Nephron progenitor cell (in vitro differentiated cells): ENCODE measurements at regions not wholly inside any gene's neighbourhood (a gene's known extent, or its start where the extent isn't known, plus 50 kb on each side); places are given as distances from the start of the nearest gene placed in this dataset.

ENCODE experiments used
- DNase-seq: peaks from one replicate; pipeline ENCODE4 v3.0.0; 2021
- H3K27ac Mint-ChIP-seq: 2 replicates; pipeline ENCODE4 v1.8.0; 2021; ENCODE audit warnings: mild to moderate bottlenecking, moderate library complexity, mixed read lengths
- H3K27me3 Mint-ChIP-seq: 2 replicates; pipeline ENCODE4 v1.8.0; 2021; ENCODE audit warnings: mild to moderate bottlenecking, low read depth, mixed read lengths; ENCODE audit not compliant: poor library complexity
- H3K36me3 Mint-ChIP-seq: 2 replicates; pipeline ENCODE4 v1.8.0; 2021; ENCODE audit warnings: low read depth, mixed read lengths
- H3K4me1 Mint-ChIP-seq: 2 replicates; pipeline ENCODE4 v1.8.0; 2021; ENCODE audit warnings: mixed read lengths
- H3K4me3 Mint-ChIP-seq: 2 replicates; pipeline ENCODE4 v1.8.0; 2021; ENCODE audit warnings: mild to moderate bottlenecking, moderate library complexity, mixed read lengths
- H3K9me3 Mint-ChIP-seq: 2 replicates; pipeline ENCODE4 v1.8.0; 2021; ENCODE audit warnings: mild to moderate bottlenecking, moderate library complexity, mixed read lengths
- CTCF ChIP-seq: fragments of 200-600 bp; sonication (generic); IDR thresholded peaks from 2 replicates; pipeline ENCODE4 v1.5.0; 2021; ENCODE audit warnings: antibody characterized with exemption

- no peak for TF ChIP-seq CTCF
Measured at GRCh38 chr2:59176737-59177136, 935.6 kb upstream of the FANCL start.

GRCh38 chr2:59174536-59175243, 933.6 kb upstream of the FANCL start:
- no peak for TF ChIP-seq CTCF
- peaks cover 3% of the 10 kb centered on the region for H3K27me3 Mint-ChIP-seq
- DNase-seq: no peak
- H3K4me1 Mint-ChIP-seq: peaks cover 17% of the 10 kb centered on the region
- no peaks in the 10 kb centered on the region for H3K9me3 Mint-ChIP-seq
- H3K36me3 Mint-ChIP-seq: no peaks in the 10 kb centered on the region
- no peak overlapping the region for H3K27ac Mint-ChIP-seq
- H3K4me3 Mint-ChIP-seq: no peak overlapping the region

More at GRCh38 chr2:59176737-59177136, 935.6 kb upstream of the FANCL start:
- DNase-seq: no peak
- H3K36me3 Mint-ChIP-seq: no peaks in the 10 kb centered on the region
- H3K4me3 Mint-ChIP-seq: no peak overlapping the region
- H3K27me3 Mint-ChIP-seq: peaks cover 6% of the 10 kb centered on the region
- H3K4me1 Mint-ChIP-seq: peaks cover 17% of the 10 kb centered on the region
- no peaks in the 10 kb centered on the region for H3K9me3 Mint-ChIP-seq
- H3K27ac Mint-ChIP-seq: no peak overlapping the region

GRCh38 chr2:59173325-59173724, 932.2 kb upstream of the FANCL start:
- TF ChIP-seq CTCF: no peak
- peaks cover 17% of the 10 kb centered on the region for H3K4me1 Mint-ChIP-seq
- H3K27ac Mint-ChIP-seq: no peak overlapping the region
- no peaks in the 10 kb centered on the region for H3K36me3 Mint-ChIP-seq
- DNase-seq: no peak
- peaks cover 3% of the 10 kb centered on the region for H3K27me3 Mint-ChIP-seq
- no peaks in the 10 kb centered on the region for H3K9me3 Mint-ChIP-seq
- no peak overlapping the region for H3K4me3 Mint-ChIP-seq

GRCh38 chr2:59171019-59171418, 929.9 kb upstream of the FANCL start:
- no peak overlapping the region for H3K4me3 Mint-ChIP-seq
- H3K4me1 Mint-ChIP-seq: peaks cover 11% of the 10 kb centered on the region
- peaks cover 3% of the 10 kb centered on the region for H3K27me3 Mint-ChIP-seq
- no peak for DNase-seq
- H3K27ac Mint-ChIP-seq: no peak overlapping the region
- no peaks in the 10 kb centered on the region for H3K36me3 Mint-ChIP-seq
- no peaks in the 10 kb centered on the region for H3K9me3 Mint-ChIP-seq
- TF ChIP-seq CTCF: no peak

GRCh38 chr2:59168766-59169165, 927.6 kb upstream of the FANCL start:
- no peak for DNase-seq

More at GRCh38 chr2:59168766-59169165, 927.6 kb upstream of the FANCL start:
- no peaks in the 10 kb centered on the region for H3K9me3 Mint-ChIP-seq
- H3K27me3 Mint-ChIP-seq: peaks cover 6% of the 10 kb centered on the region
- H3K36me3 Mint-ChIP-seq: no peaks in the 10 kb centered on the region
- TF ChIP-seq CTCF: no peak
- H3K27ac Mint-ChIP-seq: no peak overlapping the region
- H3K4me1 Mint-ChIP-seq: no peaks in the 10 kb centered on the region
- no peak overlapping the region for H3K4me3 Mint-ChIP-seq
